PFSK-1 (cell line): ENCODE measurements at regions not wholly inside any gene's neighbourhood (a gene's known extent, or its start where the extent isn't known, plus 50 kb on each side); places are given as distances from the start of the nearest gene placed in this dataset.

Experiments
- POLR2AphosphoS5 ChIP-seq: IDR thresholded peaks from 2 replicates; pipeline ENCODE4 v1.6.1; 2012; ENCODE audit warnings: low read depth, mild to moderate bottlenecking, control low read depth, low read length, moderate library complexity
- REST ChIP-seq, 2 experiments: IDR thresholded peaks; 2 replicates each; pipeline versions ENCODE4 v1.6.1 to v1.8.0; 2011 to 2012; ENCODE audit warnings: low read depth in 2 of 2, low read length in 2 of 2, control low read depth in 1 of 2, inconsistent platforms in 1 of 2, mild to moderate bottlenecking in 1 of 2, moderate library complexity in 1 of 2; ENCODE audit not compliant: insufficient read depth in 1 of 2
- SIN3A ChIP-seq: IDR thresholded peaks from 2 replicates; pipeline ENCODE4 v1.6.1; 2012; ENCODE audit warnings: mild to moderate bottlenecking, low read length, moderate library complexity, borderline replicate concordance; ENCODE audit not compliant: insufficient read depth
- TAF1 ChIP-seq: IDR thresholded peaks from 2 replicates; pipeline ENCODE4 v1.6.1; 2012; ENCODE audit warnings: low read length, control low read depth, borderline replicate concordance; ENCODE audit not compliant: insufficient read depth

- no peak for TF ChIP-seq REST (IDR thresholded peaks at IDR 0.05; ENCODE audit: insufficient read depth in 1 of 2, low read depth in 2 of 2, low read length in 2 of 2)
- TF ChIP-seq TAF1 = no peak
- no peak for TF ChIP-seq POLR2AphosphoS5
- no peak for TF ChIP-seq SIN3A
These were observed 232.9 kb upstream of the NR4A3 start for GRCh38 chr9:99588747-99589146.
